OCI-LY1 (cell line): ENCODE measurements at regions not wholly inside any gene's neighbourhood (a gene's known extent, or its start where the extent isn't known, plus 50 kb on each side); places are given as distances from the start of the nearest gene placed in this dataset.
"Not testable (repeated sequence)": the region's sequence is repeated elsewhere in the genome, so short reads cannot be mapped to it uniquely, and the experiment has no call there.

Experiments used
- H2AFZ ChIP-seq: fragments of 200-600 bp; sonication (generic), shearing (Covaris generic); 2 replicates; pipeline ENCODE4 v1.6.0; 2014; ENCODE audit warnings: antibody characterized with exemption, mild to moderate bottlenecking, low read length
- H3F3A ChIP-seq: fragments of 200-600 bp; sonication (generic), shearing (Covaris generic); 2 replicates; pipeline ENCODE4 v1.6.0; 2014; ENCODE audit warnings: mild to moderate bottlenecking, antibody characterized with exemption, low read length, moderate library complexity; ENCODE audit not compliant: insufficient read depth
- H3K27ac ChIP-seq: fragments of 200-600 bp; sonication (generic); 2 replicates; pipeline ENCODE4 v1.5.1; 2014; ENCODE audit warnings: low read length, mixed run types, mild to moderate bottlenecking, low read depth; ENCODE audit not compliant: poor library complexity, severe bottlenecking
- H3K27me3 ChIP-seq: fragments of 200-600 bp; sonication (generic); 2 replicates; pipeline ENCODE4 v1.6.0; 2014; ENCODE audit warnings: antibody characterized with exemption, mild to moderate bottlenecking, low read length, moderate library complexity; ENCODE audit not compliant: insufficient read depth
- H3K36me3 ChIP-seq: fragments of 200-600 bp; sonication (generic); 2 replicates; pipeline ENCODE4 v1.6.1; 2014; ENCODE audit warnings: mild to moderate bottlenecking, antibody characterized with exemption, low read length, moderate library complexity, mixed read lengths; ENCODE audit not compliant: insufficient read depth
- H3K4me1 ChIP-seq: fragments of 200-600 bp; sonication (generic); 2 replicates; pipeline ENCODE4 v1.5.1; 2014; ENCODE audit warnings: mild to moderate bottlenecking, low read length, moderate library complexity; ENCODE audit not compliant: insufficient read depth, severe bottlenecking
- H3K4me2 ChIP-seq: fragments of 200-600 bp; sonication (generic), shearing (Covaris generic); 2 replicates; pipeline ENCODE4 v1.6.1; 2014; ENCODE audit warnings: low read length
- H3K4me3 ChIP-seq: fragments of 200-600 bp; sonication (generic); 2 replicates; pipeline ENCODE4 v1.5.1; 2014; ENCODE audit warnings: low read length, low read depth, mild to moderate bottlenecking, mixed read lengths; ENCODE audit not compliant: poor library complexity, severe bottlenecking
- H3K79me2 ChIP-seq: fragments of 200-600 bp; shearing (Covaris generic); 2 replicates; pipeline ENCODE4 v1.6.1; 2016; ENCODE audit warnings: mixed run types, low read length, mixed read lengths; ENCODE audit not compliant: insufficient read depth
- H3K9ac ChIP-seq: fragments of 200-600 bp; sonication (generic), shearing (Covaris generic); 2 replicates; pipeline ENCODE4 v1.6.1; 2014; ENCODE audit warnings: mild to moderate bottlenecking, low read length, mixed read lengths
- H3K9me2 ChIP-seq: fragments of 200-600 bp; sonication (generic), shearing (Covaris generic); 2 replicates; pipeline ENCODE4 v1.6.1; 2014; ENCODE audit warnings: low read depth, mild to moderate bottlenecking, low read length, mixed read lengths
- H3K9me3 ChIP-seq: fragments of 200-600 bp; shearing (Covaris generic); 2 replicates; pipeline ENCODE4 v1.6.1; 2014; ENCODE audit warnings: low read length, mixed read lengths
- H4K20me1 ChIP-seq: fragments of 200-600 bp; sonication (generic), shearing (Covaris generic); 2 replicates; pipeline ENCODE4 v1.6.0; 2016; ENCODE audit warnings: mild to moderate bottlenecking, low read length; ENCODE audit not compliant: insufficient read depth
- EZH2 ChIP-seq: fragments of 200-600 bp; sonication (generic), shearing (Covaris generic); IDR thresholded peaks from 2 replicates; pipeline ENCODE4 v1.8.0; 2017; ENCODE audit warnings: borderline replicate concordance, mixed run types, mild to moderate bottlenecking, antibody characterized with exemption, low read length, moderate library complexity, mixed read lengths
- TF ChIP-seq, protein P1 (sequence below): fragments of 200-600 bp; sonication (generic), shearing (Covaris generic); IDR thresholded peaks from 2 replicates; pipeline ENCODE4 v1.5.1; 2017; ENCODE audit warnings: mild to moderate bottlenecking, antibody characterized with exemption, low read length, moderate library complexity, mixed read lengths

DNA sequence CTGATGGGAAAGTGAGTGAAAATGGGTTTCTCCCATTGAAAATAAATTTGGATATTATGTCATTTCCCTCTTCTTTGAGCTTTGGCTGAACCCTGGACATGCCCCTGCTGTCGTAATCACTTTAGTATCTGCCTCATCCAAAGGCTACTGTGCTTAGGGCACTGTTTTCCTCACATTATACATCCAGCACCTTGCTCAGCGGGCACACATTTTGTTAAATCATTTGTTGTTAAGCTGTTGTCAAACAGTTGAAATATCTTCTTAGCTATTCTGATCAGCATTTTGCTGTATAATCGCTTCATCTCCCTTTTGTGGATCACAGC is 352.7 kb upstream of the CD180 start:
- H3K9ac ChIP-seq = no peak overlapping the region
- no peaks in the 10 kb centered on the region for H3K4me1 ChIP-seq
- H3K9me2 ChIP-seq = no peaks in the 10 kb centered on the region
- no peaks in the 10 kb centered on the region for H3K36me3 ChIP-seq
- H2AFZ ChIP-seq = no peak overlapping the region
- TF ChIP-seq, protein P1, sequence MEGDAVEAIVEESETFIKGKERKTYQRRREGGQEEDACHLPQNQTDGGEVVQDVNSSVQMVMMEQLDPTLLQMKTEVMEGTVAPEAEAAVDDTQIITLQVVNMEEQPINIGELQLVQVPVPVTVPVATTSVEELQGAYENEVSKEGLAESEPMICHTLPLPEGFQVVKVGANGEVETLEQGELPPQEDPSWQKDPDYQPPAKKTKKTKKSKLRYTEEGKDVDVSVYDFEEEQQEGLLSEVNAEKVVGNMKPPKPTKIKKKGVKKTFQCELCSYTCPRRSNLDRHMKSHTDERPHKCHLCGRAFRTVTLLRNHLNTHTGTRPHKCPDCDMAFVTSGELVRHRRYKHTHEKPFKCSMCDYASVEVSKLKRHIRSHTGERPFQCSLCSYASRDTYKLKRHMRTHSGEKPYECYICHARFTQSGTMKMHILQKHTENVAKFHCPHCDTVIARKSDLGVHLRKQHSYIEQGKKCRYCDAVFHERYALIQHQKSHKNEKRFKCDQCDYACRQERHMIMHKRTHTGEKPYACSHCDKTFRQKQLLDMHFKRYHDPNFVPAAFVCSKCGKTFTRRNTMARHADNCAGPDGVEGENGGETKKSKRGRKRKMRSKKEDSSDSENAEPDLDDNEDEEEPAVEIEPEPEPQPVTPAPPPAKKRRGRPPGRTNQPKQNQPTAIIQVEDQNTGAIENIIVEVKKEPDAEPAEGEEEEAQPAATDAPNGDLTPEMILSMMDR = no peak
- no peak for TF ChIP-seq EZH2
- no peaks in the 10 kb centered on the region for H3K79me2 ChIP-seq
- H4K20me1 ChIP-seq = no peaks in the 10 kb centered on the region
- H3K4me2 ChIP-seq = no peak overlapping the region
- no peak overlapping the region for H3K27ac ChIP-seq
- H3K9me3 ChIP-seq = no peaks in the 10 kb centered on the region
- no peaks in the 10 kb centered on the region for H3F3A ChIP-seq
- no peak overlapping the region for H3K4me3 ChIP-seq
- H3K27me3 ChIP-seq = no peaks in the 10 kb centered on the region

DNA sequence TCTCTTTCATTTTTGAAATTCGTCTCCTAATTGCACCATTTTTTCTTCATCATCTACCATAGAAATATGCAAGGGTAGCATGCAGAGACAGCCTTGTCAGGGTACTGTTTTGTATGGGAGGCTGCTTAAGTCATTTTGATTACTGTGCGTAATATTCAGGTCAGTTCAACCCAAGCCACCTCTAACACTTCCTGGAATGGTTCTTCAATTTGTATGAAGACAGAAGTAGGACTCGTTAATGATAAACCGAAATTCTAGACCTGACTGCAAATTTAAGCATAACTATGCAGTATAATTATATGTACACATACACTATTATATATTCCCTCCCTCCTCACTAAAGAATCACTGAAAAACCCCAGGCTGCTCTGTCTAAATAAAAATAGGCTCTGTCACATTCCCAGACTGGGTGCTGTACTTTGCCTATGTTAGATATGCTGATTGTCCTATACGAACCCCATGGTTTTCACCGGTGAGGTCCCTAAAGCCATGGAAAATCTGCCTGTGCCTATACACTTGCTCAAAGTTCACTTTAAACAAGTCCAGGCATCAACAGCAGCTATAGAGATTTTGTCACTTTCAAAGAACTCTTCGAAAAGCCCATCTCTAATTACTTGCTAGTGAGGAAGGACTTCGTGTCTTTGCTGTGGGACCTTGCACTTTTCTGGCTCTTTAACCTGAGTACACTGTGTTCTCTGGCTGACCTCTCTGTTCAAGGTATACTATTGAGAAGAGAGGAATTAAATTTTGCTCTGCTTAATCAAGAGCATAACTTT is 352.1 kb upstream of the CD180 start:
- Histone ChIP-seq H3K9me2 (no peaks in the 10 kb centered on the region), H4K20me1 (no peaks in the 10 kb centered on the region), H3K9ac (no peak overlapping the region), H2AFZ (no peak overlapping the region), H3K36me3 (no peaks in the 10 kb centered on the region), H3K4me2 (no peak overlapping the region), H3K4me1 (no peaks in the 10 kb centered on the region), H3K27me3 (no peaks in the 10 kb centered on the region), H3K4me3 (no peak overlapping the region), H3F3A (no peaks in the 10 kb centered on the region), H3K9me3 (no peaks in the 10 kb centered on the region), H3K79me2 (no peaks in the 10 kb centered on the region), H3K27ac (no peak overlapping the region)
- TF ChIP-seq EZH2 = no peak
- TF ChIP-seq, protein P1 = no peak

DNA sequence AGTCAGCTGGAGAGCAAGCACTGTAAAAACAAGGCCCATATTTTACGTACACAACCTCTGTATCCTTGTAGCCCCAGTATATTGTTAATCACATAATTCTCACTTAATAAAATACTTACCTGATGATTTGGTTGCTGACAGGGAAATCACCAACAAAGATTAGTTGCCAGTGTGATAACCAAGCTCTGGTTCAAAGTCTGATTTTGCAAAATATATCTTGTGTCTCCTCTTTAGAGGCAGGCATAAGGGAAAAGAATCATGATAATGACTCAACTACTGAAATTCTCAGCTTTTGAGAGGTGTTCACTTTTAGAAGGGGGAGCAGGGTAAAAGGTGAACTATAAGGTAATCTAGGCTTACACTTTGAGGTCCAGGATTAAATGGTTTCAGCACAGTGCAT is 351.1 kb upstream of the CD180 start:
- no peak overlapping the region for H3K4me2 ChIP-seq
- no peaks in the 10 kb centered on the region for H3K27me3 ChIP-seq
- H3K27ac ChIP-seq = no peak overlapping the region
- H3K9me2 ChIP-seq = no peaks in the 10 kb centered on the region
- H2AFZ ChIP-seq = no peak overlapping the region
- H3F3A ChIP-seq = no peaks in the 10 kb centered on the region
- H3K9me3 ChIP-seq = no peaks in the 10 kb centered on the region
- TF ChIP-seq, protein P1 = no peak
- TF ChIP-seq EZH2 = no peak
- no peak overlapping the region for H3K9ac ChIP-seq
- no peaks in the 10 kb centered on the region for H3K79me2 ChIP-seq
- no peaks in the 10 kb centered on the region for H3K36me3 ChIP-seq
- no peaks in the 10 kb centered on the region for H3K4me1 ChIP-seq
- H4K20me1 ChIP-seq = no peaks in the 10 kb centered on the region
- H3K4me3 ChIP-seq = no peak overlapping the region

DNA sequence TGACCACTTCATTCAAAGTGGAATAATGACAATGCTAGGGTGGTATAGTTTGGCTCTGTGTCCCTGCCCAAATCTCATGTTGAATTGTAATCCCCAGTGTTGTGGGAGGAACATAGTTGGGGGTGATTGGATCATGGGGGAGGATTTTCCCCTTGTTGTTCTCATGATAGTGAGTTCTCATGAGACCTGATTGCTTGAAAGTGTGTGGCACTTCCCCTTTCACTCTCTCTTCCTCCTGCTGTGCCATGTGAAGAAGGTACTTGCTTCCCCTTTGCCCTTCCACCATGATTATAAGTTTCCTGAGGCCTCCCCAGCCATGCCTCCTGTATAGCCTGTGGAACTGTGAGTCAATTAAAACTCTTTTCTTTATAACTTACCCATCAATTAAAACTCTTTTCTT is 348.3 kb upstream of the CD180 start:
- not testable (repeated sequence) for H3K9me2 ChIP-seq, H3K27ac ChIP-seq, H3K9me3 ChIP-seq, H3K27me3 ChIP-seq, H3K79me2 ChIP-seq, H3K4me3 ChIP-seq, H3F3A ChIP-seq, H2AFZ ChIP-seq, H3K4me2 ChIP-seq, H3K4me1 ChIP-seq, H4K20me1 ChIP-seq, H3K9ac ChIP-seq, H3K36me3 ChIP-seq
